SK-N-SH treated with all-trans-retinoic acid at 6 μM for 48 hours (cell line): ENCODE measurements at regions not wholly inside any gene's neighbourhood (a gene's known extent, or its start where the extent isn't known, plus 50 kb on each side); places are given as distances from the start of the nearest gene placed in this dataset.

Experiments
- CSDC2 ChIP-seq: fragments of 250-450 bp; sonication (Bioruptor Pico); IDR thresholded peaks from 2 replicates; pipeline ENCODE4 v1.5.0; 2020; ENCODE audit warnings: mild to moderate bottlenecking, moderate library complexity
- ISL1 ChIP-seq: fragments of 250-450 bp; sonication (Bioruptor Pico); IDR thresholded peaks from 2 replicates; pipeline ENCODE4 v2.1.2; 2022; ENCODE audit warnings: mild to moderate bottlenecking, moderate library complexity
- OSR1 ChIP-seq: fragments of 250-450 bp; sonication (Bioruptor Pico); IDR thresholded peaks from 2 replicates; pipeline ENCODE4 v1.8.0; 2022; ENCODE audit warnings: moderate library complexity, mild to moderate bottlenecking, inconsistent platforms
- ZFP30 ChIP-seq: fragments of 450-650 bp; formaldehyde crosslinking; IDR thresholded peaks from 2 replicates; pipeline ENCODE4 v1.5.0; 2022; ENCODE audit warnings: mild to moderate bottlenecking, moderate library complexity
- TF ChIP-seq, protein P1 (sequence below): fragments of 250-450 bp; sonication (Bioruptor Pico); IDR thresholded peaks from 2 replicates; pipeline ENCODE4 v1.5.1; 2020; ENCODE audit warnings: low read depth, mild to moderate bottlenecking, moderate library complexity
- TF ChIP-seq, protein P2 (sequence below): fragments of 250-450 bp; sonication (Bioruptor Pico); IDR thresholded peaks from 2 replicates; pipeline ENCODE4 v1.8.0; 2020; ENCODE audit warnings: mild to moderate bottlenecking, moderate library complexity, borderline replicate concordance
- TF ChIP-seq, protein P3 (sequence below): fragments of 250-450 bp; sonication (Bioruptor Pico); IDR thresholded peaks from 2 replicates; pipeline ENCODE4 v1.8.0; 2021; ENCODE audit warnings: low read depth, mild to moderate bottlenecking, moderate library complexity, borderline replicate concordance

DNA sequence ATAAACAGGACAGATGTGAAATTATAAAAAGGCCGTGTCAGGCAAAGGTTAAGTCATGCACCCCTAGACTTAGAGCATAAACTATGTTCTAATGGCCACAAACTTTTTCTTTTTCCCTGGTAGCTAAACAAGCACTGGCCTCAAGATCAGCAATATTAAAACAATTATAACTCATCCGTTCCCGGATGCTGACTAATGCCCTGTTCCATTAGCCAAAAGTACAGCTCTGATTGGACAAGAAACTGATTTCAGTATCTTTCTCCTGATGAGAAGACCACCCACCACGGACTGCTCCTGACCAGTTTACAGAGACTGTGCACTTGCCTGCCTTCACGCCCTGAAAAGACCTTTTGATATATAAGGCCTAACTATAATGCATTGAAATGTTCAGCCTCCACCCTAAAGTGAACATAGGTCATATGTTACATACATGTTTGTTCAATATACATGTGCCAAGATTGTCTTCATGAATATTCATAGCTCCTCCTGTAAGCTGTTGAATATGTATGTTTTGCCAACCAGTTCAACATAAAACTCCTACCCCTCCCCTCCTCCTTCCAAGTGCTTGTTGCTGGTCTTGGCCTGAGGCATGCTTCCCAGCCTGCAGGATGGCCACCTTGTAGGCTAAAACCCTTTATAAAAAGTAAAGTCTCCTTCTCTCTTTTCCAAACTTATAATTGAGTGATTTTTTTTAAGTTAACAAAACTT lies 162.0 kb downstream of the IPO8 start:
- TF ChIP-seq CSDC2 (CRISPR knock-in tag) (no peak), ZFP30 (CRISPR knock-in tag) (no peak), ISL1 (no peak), OSR1 (CRISPR knock-in tag) (no peak)
- TF ChIP-seq, protein P1, sequence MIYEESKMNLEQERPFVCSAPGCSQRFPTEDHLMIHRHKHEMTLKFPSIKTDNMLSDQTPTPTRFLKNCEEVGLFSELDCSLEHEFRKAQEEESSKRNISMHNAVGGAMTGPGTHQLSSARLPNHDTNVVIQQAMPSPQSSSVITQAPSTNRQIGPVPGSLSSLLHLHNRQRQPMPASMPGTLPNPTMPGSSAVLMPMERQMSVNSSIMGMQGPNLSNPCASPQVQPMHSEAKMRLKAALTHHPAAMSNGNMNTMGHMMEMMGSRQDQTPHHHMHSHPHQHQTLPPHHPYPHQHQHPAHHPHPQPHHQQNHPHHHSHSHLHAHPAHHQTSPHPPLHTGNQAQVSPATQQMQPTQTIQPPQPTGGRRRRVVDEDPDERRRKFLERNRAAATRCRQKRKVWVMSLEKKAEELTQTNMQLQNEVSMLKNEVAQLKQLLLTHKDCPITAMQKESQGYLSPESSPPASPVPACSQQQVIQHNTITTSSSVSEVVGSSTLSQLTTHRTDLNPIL (CRISPR knock-in tag): no peak
- TF ChIP-seq, protein P2, sequence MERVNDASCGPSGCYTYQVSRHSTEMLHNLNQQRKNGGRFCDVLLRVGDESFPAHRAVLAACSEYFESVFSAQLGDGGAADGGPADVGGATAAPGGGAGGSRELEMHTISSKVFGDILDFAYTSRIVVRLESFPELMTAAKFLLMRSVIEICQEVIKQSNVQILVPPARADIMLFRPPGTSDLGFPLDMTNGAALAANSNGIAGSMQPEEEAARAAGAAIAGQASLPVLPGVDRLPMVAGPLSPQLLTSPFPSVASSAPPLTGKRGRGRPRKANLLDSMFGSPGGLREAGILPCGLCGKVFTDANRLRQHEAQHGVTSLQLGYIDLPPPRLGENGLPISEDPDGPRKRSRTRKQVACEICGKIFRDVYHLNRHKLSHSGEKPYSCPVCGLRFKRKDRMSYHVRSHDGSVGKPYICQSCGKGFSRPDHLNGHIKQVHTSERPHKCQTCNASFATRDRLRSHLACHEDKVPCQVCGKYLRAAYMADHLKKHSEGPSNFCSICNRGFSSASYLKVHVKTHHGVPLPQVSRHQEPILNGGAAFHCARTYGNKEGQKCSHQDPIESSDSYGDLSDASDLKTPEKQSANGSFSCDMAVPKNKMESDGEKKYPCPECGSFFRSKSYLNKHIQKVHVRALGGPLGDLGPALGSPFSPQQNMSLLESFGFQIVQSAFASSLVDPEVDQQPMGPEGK (CRISPR knock-in tag): no peak
- TF ChIP-seq, protein P3, sequence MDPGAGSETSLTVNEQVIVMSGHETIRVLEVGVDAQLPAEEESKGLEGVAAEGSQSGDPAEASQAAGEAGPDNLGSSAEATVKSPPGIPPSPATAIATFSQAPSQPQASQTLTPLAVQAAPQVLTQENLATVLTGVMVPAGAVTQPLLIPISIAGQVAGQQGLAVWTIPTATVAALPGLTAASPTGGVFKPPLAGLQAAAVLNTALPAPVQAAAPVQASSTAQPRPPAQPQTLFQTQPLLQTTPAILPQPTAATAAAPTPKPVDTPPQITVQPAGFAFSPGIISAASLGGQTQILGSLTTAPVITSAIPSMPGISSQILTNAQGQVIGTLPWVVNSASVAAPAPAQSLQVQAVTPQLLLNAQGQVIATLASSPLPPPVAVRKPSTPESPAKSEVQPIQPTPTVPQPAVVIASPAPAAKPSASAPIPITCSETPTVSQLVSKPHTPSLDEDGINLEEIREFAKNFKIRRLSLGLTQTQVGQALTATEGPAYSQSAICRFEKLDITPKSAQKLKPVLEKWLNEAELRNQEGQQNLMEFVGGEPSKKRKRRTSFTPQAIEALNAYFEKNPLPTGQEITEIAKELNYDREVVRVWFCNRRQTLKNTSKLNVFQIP (CRISPR knock-in tag): no peak
